SK-N-SH (cell line): ENCODE measurements at regions not wholly inside any gene's neighbourhood (a gene's known extent, or its start where the extent isn't known, plus 50 kb on each side); places are given as distances from the start of the nearest gene placed in this dataset.

Experiments
- CTCF ChIA-PET: fragments of 300-600, 350-600 bp; formaldehyde crosslinking; extraction: SDS; loops from one replicate; lab custom pipeline; 2021; lab: Yijun Ruan, JAX
- POLR2A ChIA-PET: fragments of 350-600 bp; sonication (Branson Sonifier 250); formaldehyde crosslinking; extraction: SDS; loops from one replicate; lab custom pipeline; 2020; ENCODE audit warnings: antibody characterized with exemption, inconsistent platforms; lab: Yijun Ruan, JAX
- DNase-seq: peaks from one replicate; pipeline ENCODE4 v3.0.0; 2012
- H2AFZ ChIP-seq: fragments of 200-600 bp; sonication (generic); 2 replicates; pipeline ENCODE4 v1.8.1; 2016; ENCODE audit warnings: antibody characterized with exemption, mild to moderate bottlenecking, low read depth
- H3F3A ChIP-seq: fragments of 200-600 bp; sonication (generic); replicated peaks from 2 replicates; pipeline ENCODE3; 2016; ENCODE audit warnings: antibody characterized with exemption, mild to moderate bottlenecking; ENCODE audit not compliant: insufficient read depth
- H3K27ac ChIP-seq, 2 experiments: fragments of 200-500 bp in 1 of 2; fragments of 200-600 bp in 1 of 2; sonication (Bioruptor generic) in 1 of 2; sonication (generic), shearing (Covaris generic) in 1 of 2; 2 replicates each; pipeline versions ENCODE4 v1.5.1 to v1.6.1; 2014 to 2016; ENCODE audit warnings: low read depth in 2 of 2, inconsistent platforms in 1 of 2, low read length in 1 of 2, mild to moderate bottlenecking in 1 of 2, mixed read lengths in 1 of 2
- H3K27me3 ChIP-seq: fragments of 200-600 bp; sonication (generic), shearing (Covaris generic); 2 replicates; pipeline ENCODE4 v1.6.1; 2016; ENCODE audit warnings: mixed run types; ENCODE audit not compliant: insufficient read depth
- H3K36me3 ChIP-seq, 2 experiments: fragments of 200-500 bp in 1 of 2; fragments of 200-600 bp in 1 of 2; sonication (Bioruptor generic) in 1 of 2; sonication (generic) in 1 of 2; replicated peaks in 1 of 2; 2 replicates each; pipeline versions ENCODE3 to v1.5.1; 2014 to 2016; ENCODE audit warnings: low read length in 1 of 2, mild to moderate bottlenecking in 1 of 2; ENCODE audit not compliant: insufficient read depth in 2 of 2, control insufficient read depth in 1 of 2
- H3K4me1 ChIP-seq, 2 experiments: fragments of 200-500 bp in 1 of 2; fragments of 200-600 bp in 1 of 2; sonication (Bioruptor generic) in 1 of 2; sonication (generic), shearing (Covaris generic) in 1 of 2; 2 replicates each; pipeline versions ENCODE4 v1.5.1 to v1.6.1; 2014 to 2016; ENCODE audit warnings: low read depth in 1 of 2, low read length in 1 of 2, mixed run types in 1 of 2; ENCODE audit not compliant: insufficient read depth in 2 of 2, control insufficient read depth in 1 of 2
- H3K4me2 ChIP-seq: fragments of 200-600 bp; sonication (generic), shearing (Covaris generic); 2 replicates; pipeline ENCODE4 v1.6.1; 2017; ENCODE audit warnings: mixed run types
- H3K4me3 ChIP-seq, 2 experiments: fragments of 200-500 bp in 1 of 2; fragments of 200-600 bp in 1 of 2; sonication (Bioruptor generic) in 1 of 2; sonication (generic), shearing (Covaris generic) in 1 of 2; 2 replicates each; pipeline versions ENCODE4 v1.5.1 to v1.8.1; 2014 to 2016; ENCODE audit warnings: low read depth in 2 of 2, inconsistent platforms in 1 of 2, low read length in 1 of 2, mild to moderate bottlenecking in 1 of 2, mixed read lengths in 1 of 2, moderate library complexity in 1 of 2
- H3K79me2 ChIP-seq: fragments of 200-600 bp; sonication (generic); 2 replicates; pipeline ENCODE4 v1.8.1; 2017; ENCODE audit warnings: mild to moderate bottlenecking; ENCODE audit not compliant: insufficient read depth
- H3K9ac ChIP-seq: fragments of 200-600 bp; sonication (generic); 2 replicates; pipeline ENCODE4 v1.6.1; 2017; ENCODE audit warnings: mixed run types
- H3K9me2 ChIP-seq: fragments of 200-600 bp; sonication (generic); 2 replicates; pipeline ENCODE4 v1.6.1; 2017; ENCODE audit warnings: mixed run types
- H3K9me3 ChIP-seq: fragments of 200-600 bp; sonication (generic); 2 replicates; pipeline ENCODE4 v1.6.1; 2017; ENCODE audit warnings: mixed run types, mild to moderate bottlenecking, moderate library complexity
- H4K20me1 ChIP-seq: fragments of 200-600 bp; sonication (generic); 2 replicates; pipeline ENCODE4 v1.6.1; 2017; ENCODE audit warnings: mild to moderate bottlenecking, mixed run types; ENCODE audit not compliant: insufficient read depth
- ELF1 ChIP-seq: IDR thresholded peaks from 2 replicates; pipeline ENCODE4 v1.4.0; 2012
- EP300 ChIP-seq, 2 experiments: IDR thresholded peaks; 2 replicates each; pipeline versions ENCODE4 v1.4.0 to v1.6.1; 2012; ENCODE audit warnings: borderline replicate concordance in 1 of 2, low read depth in 1 of 2, low read length in 1 of 2
- FOXJ3 ChIP-seq: sonication (generic); formaldehyde crosslinking; IDR thresholded peaks from 2 replicates; pipeline ENCODE4 v1.5.1; 2020; ENCODE audit warnings: mild to moderate bottlenecking, missing genetic modification reagents
- GATA2 ChIP-seq: sonication (generic); formaldehyde crosslinking; IDR thresholded peaks from 2 replicates; pipeline ENCODE4 v1.5.0; 2020; ENCODE audit warnings: mild to moderate bottlenecking, missing genetic modification reagents
- NFIC ChIP-seq: IDR thresholded peaks from 2 replicates; pipeline ENCODE4 v1.4.0; 2012; ENCODE audit warnings: borderline replicate concordance
- RAD21 ChIP-seq: IDR thresholded peaks from 2 replicates; pipeline ENCODE4 v1.6.1; 2012; ENCODE audit warnings: mild to moderate bottlenecking, low read length
- RCOR1 ChIP-seq: fragments of 150-350 bp; IDR thresholded peaks from 2 replicates; pipeline ENCODE4 v1.6.1; 2017; ENCODE audit warnings: antibody characterized with exemption, low read length
- RFX5 ChIP-seq: IDR thresholded peaks from 2 replicates; pipeline ENCODE4 v1.6.1; 2012; ENCODE audit warnings: mild to moderate bottlenecking, improper control_type of control experiment, low read length
- SIN3A ChIP-seq: IDR thresholded peaks from 2 replicates; pipeline ENCODE4 v1.6.1; 2012; ENCODE audit warnings: low read depth, mild to moderate bottlenecking, low read length, moderate library complexity, borderline replicate concordance
- SMC3 ChIP-seq: IDR thresholded peaks from 2 replicates; pipeline ENCODE4 v1.6.1; 2012; ENCODE audit warnings: low read depth, low read length, improper control_type of control experiment
- TAF1 ChIP-seq: IDR thresholded peaks from 2 replicates; pipeline ENCODE4 v1.6.1; 2012; ENCODE audit warnings: low read depth, mild to moderate bottlenecking, low read length, moderate library complexity, borderline replicate concordance
- TCF12 ChIP-seq: IDR thresholded peaks from 2 replicates; pipeline ENCODE4 v1.4.0; 2012
- WGBS: methylation state at CpG from one replicate; pipeline ENCODE4 v1.1.6; 2017; ENCODE audit warnings: low lambda C conversion rate; 5-methylcytosine and 5-hydroxymethylcytosine counted together
- TF ChIP-seq, protein P1 (sequence below): IDR thresholded peaks from 2 replicates; pipeline ENCODE4 v1.6.1; 2012; ENCODE audit warnings: mild to moderate bottlenecking, low read depth, low read length, moderate library complexity
- TF ChIP-seq, protein P2 (sequence below): fragments of 150-350 bp; IDR thresholded peaks from 2 replicates; pipeline ENCODE4 v1.6.1; 2016; ENCODE audit warnings: mild to moderate bottlenecking, low read depth, low read length
- TF ChIP-seq, protein P3 (sequence below): IDR thresholded peaks from 2 replicates; pipeline ENCODE4 v1.4.0; 2012; ENCODE audit warnings: low read depth, borderline replicate concordance
- TF ChIP-seq, protein P4 (sequence below): fragments of 150-350 bp; IDR thresholded peaks from 2 replicates; pipeline ENCODE4 v1.6.1; 2017; ENCODE audit warnings: antibody characterized with exemption, low read length, low read depth, borderline replicate concordance
- TF ChIP-seq, protein P5 (sequence below): IDR thresholded peaks from 2 replicates; pipeline ENCODE4; 2012
- TF ChIP-seq, protein P6 (sequence below): IDR thresholded peaks from 2 replicates; pipeline ENCODE4 v1.4.0; 2012; ENCODE audit warnings: low read depth
- TF ChIP-seq, protein P7 (sequence below): IDR thresholded peaks from 2 replicates; pipeline ENCODE4 v1.4.0; 2012; ENCODE audit warnings: low read depth, borderline replicate concordance

DNA sequence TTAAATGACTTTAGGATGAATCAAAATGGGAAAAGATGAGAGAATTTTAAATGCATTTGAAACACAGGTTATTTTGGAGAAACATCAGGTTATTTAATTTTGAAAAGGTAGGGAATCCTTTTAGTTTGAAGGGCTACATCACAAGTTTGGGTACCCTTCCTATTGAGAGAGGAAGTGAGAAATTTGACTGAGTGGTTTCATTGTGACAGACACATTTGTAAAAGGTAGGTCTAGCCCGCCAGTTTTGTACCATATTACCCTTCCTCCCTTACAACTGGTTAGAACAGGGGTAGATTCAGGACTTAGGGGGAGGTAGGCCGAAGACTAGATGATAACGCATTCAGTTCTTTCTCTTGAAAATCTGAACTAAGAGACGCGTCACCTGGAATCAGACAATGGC is 464.2 kb downstream of the EBF1 start:
- no peaks in the 10 kb centered on the region for H3F3A ChIP-seq
- no peaks in the 10 kb centered on the region for H3K9me3 ChIP-seq
- no peaks in the 10 kb centered on the region; a peak in 1 of 4 replicates for H3K4me1 ChIP-seq
- H3K9me2 ChIP-seq, result no peaks in the 10 kb centered on the region
- no peak overlapping the region for H3K4me3 ChIP-seq
- ChIA-PET CTCF (interaction anchor here (2.2 kb wide), 1 partner anchor 19 kb away, joined by 5 read pairs; no protein-coding TSS in a partner anchor), POLR2A (no interaction called here)
- H3K4me2 ChIP-seq, result no peak overlapping the region
- DNase-seq, result no peak
- H4K20me1 ChIP-seq, result no peaks in the 10 kb centered on the region
- H2AFZ ChIP-seq, result no peak overlapping the region
- TF ChIP-seq TCF12 (no peak), NFIC (no peak), SIN3A (no peak), FOXJ3 (no peak), RCOR1 (no peak), ELF1 (no peak), SMC3 (no peak)
- TF ChIP-seq, protein P1, sequence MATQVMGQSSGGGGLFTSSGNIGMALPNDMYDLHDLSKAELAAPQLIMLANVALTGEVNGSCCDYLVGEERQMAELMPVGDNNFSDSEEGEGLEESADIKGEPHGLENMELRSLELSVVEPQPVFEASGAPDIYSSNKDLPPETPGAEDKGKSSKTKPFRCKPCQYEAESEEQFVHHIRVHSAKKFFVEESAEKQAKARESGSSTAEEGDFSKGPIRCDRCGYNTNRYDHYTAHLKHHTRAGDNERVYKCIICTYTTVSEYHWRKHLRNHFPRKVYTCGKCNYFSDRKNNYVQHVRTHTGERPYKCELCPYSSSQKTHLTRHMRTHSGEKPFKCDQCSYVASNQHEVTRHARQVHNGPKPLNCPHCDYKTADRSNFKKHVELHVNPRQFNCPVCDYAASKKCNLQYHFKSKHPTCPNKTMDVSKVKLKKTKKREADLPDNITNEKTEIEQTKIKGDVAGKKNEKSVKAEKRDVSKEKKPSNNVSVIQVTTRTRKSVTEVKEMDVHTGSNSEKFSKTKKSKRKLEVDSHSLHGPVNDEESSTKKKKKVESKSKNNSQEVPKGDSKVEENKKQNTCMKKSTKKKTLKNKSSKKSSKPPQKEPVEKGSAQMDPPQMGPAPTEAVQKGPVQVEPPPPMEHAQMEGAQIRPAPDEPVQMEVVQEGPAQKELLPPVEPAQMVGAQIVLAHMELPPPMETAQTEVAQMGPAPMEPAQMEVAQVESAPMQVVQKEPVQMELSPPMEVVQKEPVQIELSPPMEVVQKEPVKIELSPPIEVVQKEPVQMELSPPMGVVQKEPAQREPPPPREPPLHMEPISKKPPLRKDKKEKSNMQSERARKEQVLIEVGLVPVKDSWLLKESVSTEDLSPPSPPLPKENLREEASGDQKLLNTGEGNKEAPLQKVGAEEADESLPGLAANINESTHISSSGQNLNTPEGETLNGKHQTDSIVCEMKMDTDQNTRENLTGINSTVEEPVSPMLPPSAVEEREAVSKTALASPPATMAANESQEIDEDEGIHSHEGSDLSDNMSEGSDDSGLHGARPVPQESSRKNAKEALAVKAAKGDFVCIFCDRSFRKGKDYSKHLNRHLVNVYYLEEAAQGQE, result no peak
- TF ChIP-seq, protein P2, sequence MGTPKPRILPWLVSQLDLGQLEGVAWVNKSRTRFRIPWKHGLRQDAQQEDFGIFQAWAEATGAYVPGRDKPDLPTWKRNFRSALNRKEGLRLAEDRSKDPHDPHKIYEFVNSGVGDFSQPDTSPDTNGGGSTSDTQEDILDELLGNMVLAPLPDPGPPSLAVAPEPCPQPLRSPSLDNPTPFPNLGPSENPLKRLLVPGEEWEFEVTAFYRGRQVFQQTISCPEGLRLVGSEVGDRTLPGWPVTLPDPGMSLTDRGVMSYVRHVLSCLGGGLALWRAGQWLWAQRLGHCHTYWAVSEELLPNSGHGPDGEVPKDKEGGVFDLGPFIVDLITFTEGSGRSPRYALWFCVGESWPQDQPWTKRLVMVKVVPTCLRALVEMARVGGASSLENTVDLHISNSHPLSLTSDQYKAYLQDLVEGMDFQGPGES, result no peak
- TF ChIP-seq, protein P3, sequence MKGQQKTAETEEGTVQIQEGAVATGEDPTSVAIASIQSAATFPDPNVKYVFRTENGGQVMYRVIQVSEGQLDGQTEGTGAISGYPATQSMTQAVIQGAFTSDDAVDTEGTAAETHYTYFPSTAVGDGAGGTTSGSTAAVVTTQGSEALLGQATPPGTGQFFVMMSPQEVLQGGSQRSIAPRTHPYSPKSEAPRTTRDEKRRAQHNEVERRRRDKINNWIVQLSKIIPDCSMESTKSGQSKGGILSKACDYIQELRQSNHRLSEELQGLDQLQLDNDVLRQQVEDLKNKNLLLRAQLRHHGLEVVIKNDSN, result no peak
- TF ChIP-seq, protein P4, sequence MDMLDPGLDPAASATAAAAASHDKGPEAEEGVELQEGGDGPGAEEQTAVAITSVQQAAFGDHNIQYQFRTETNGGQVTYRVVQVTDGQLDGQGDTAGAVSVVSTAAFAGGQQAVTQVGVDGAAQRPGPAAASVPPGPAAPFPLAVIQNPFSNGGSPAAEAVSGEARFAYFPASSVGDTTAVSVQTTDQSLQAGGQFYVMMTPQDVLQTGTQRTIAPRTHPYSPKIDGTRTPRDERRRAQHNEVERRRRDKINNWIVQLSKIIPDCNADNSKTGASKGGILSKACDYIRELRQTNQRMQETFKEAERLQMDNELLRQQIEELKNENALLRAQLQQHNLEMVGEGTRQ, result no peak
- no peak overlapping the region for H3K27ac ChIP-seq
- no peak overlapping the region for H3K9ac ChIP-seq
- H3K36me3 ChIP-seq, result no peaks in the 10 kb centered on the region
- 0 out of 2 replicates have a peak, but pooled peaks cover 7% of the 10 kb centered on the region for H3K27me3 ChIP-seq
- H3K79me2 ChIP-seq, result no peaks in the 10 kb centered on the region
- WGBS, result 68% methylated on average over 5 of the region's 5 CpGs

DNA sequence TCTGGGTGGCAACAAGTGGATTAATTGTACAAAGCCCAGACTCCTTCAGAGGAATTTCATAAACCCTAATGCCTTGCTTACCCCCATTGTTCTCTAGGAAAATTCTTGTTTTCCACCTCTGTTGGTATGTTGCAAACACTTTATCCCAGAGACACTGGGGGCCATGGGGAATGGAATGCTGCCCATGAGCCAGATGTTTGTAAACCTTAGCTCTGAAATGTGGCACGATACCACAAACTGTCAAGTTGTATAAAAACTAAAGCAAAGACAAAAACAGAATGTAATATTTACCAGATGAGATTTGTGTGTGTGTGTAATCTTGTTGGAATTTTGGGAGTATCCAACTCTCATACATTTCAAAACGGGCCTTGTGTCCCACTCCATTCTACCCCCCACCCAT is 465.0 kb downstream of the EBF1 start:
- Histone ChIP-seq H3K9ac (no peak overlapping the region), H3K79me2 (no peaks in the 10 kb centered on the region), H3K9me2 (no peaks in the 10 kb centered on the region), H3K9me3 (no peaks in the 10 kb centered on the region), H4K20me1 (no peaks in the 10 kb centered on the region), H3K27ac (no peak overlapping the region), H3K4me2 (no peak overlapping the region), H2AFZ (no peak overlapping the region), H3F3A (no peaks in the 10 kb centered on the region), H3K27me3 (peaks cover 7% of the 10 kb centered on the region; the same call in 1 of the 2 replicates), H3K4me3 (no peak overlapping the region), H3K4me1 (no peaks in the 10 kb centered on the region; a peak in 1 of 4 replicates), H3K36me3 (no peaks in the 10 kb centered on the region)
- TF ChIP-seq GATA2 (CRISPR knock-in tag) (no peak), EP300 (IDR thresholded peaks at IDR 0.05; ENCODE audit: borderline replicate concordance in 1 of 2, low read depth in 1 of 2, low read length in 1 of 2) (no peak), TCF12 (peak; percentile 38), RFX5 (no peak), TAF1 (no peak), RAD21 (no peak)
- TF ChIP-seq, protein P5, sequence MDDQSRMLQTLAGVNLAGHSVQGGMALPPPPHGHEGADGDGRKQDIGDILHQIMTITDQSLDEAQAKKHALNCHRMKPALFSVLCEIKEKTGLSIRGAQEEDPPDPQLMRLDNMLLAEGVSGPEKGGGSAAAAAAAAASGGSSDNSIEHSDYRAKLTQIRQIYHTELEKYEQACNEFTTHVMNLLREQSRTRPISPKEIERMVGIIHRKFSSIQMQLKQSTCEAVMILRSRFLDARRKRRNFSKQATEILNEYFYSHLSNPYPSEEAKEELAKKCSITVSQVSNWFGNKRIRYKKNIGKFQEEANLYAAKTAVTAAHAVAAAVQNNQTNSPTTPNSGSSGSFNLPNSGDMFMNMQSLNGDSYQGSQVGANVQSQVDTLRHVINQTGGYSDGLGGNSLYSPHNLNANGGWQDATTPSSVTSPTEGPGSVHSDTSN, result peak; percentile 11; the same call in 1 of the 2 replicates
- TF ChIP-seq, protein P6, sequence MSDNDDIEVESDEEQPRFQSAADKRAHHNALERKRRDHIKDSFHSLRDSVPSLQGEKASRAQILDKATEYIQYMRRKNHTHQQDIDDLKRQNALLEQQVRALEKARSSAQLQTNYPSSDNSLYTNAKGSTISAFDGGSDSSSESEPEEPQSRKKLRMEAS, result no peak
- TF ChIP-seq, protein P7, sequence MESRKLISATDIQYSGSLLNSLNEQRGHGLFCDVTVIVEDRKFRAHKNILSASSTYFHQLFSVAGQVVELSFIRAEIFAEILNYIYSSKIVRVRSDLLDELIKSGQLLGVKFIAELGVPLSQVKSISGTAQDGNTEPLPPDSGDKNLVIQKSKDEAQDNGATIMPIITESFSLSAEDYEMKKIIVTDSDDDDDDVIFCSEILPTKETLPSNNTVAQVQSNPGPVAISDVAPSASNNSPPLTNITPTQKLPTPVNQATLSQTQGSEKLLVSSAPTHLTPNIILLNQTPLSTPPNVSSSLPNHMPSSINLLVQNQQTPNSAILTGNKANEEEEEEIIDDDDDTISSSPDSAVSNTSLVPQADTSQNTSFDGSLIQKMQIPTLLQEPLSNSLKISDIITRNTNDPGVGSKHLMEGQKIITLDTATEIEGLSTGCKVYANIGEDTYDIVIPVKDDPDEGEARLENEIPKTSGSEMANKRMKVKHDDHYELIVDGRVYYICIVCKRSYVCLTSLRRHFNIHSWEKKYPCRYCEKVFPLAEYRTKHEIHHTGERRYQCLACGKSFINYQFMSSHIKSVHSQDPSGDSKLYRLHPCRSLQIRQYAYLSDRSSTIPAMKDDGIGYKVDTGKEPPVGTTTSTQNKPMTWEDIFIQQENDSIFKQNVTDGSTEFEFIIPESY, result no peak
- POLR2A ChIA-PET, result interaction anchor here (0.6 kb wide), 1 partner anchor 705 kb away, joined by 3 read pairs; no protein-coding TSS in a partner anchor
- no peak for DNase-seq
- 10% methylated on average over 2 of the region's 2 CpGs for WGBS
- CTCF ChIA-PET, result interaction anchor here (2.2 kb wide), 1 partner anchor 18 kb away, joined by 5 read pairs; no protein-coding TSS in a partner anchor
